Vagina (tissue), 2 donors: ENCODE measurements at regions not wholly inside any gene's neighbourhood (a gene's known extent, or its start where the extent isn't known, plus 50 kb on each side); places are given as distances from the start of the nearest gene placed in this dataset.

ENCODE experiments used
- DNase-seq, 2 donors: peaks; one replicate each; pipeline ENCODE4 v3.0.0-alpha.2; 2017; ENCODE audit errors: extremely low spot score in 2 of 2
- H3K27ac ChIP-seq: fragments of 200-600 bp; sonication (generic); one replicate; pipeline ENCODE4 v1.5.1; 2019
- H3K27me3 ChIP-seq: fragments of 200-600 bp; sonication (generic); one replicate; pipeline ENCODE4 v1.5.1; 2019
- H3K36me3 ChIP-seq, 2 donors: fragments of 200-600 bp; sonication (generic); one replicate each; pipeline ENCODE4 v1.5.1; 2017 to 2019
- H3K4me1 ChIP-seq: fragments of 200-600 bp; sonication (generic); one replicate; pipeline ENCODE4 v1.5.1; 2019
- H3K4me3 ChIP-seq, 2 donors: fragments of 200-600 bp; sonication (generic); 1 replicate in 1 of 2; 2 replicates in 1 of 2; pipeline ENCODE4 v1.5.1; 2016 to 2019
- H3K9me3 ChIP-seq: fragments of 200-600 bp; sonication (generic); one replicate; pipeline ENCODE4 v1.5.1; 2019
- POLR2A ChIP-seq, 2 donors: fragments of 450-650 bp; IDR thresholded peaks; one replicate each; pipeline ENCODE4 v1.6.1; 2017; ENCODE audit warnings: antibody characterized with exemption in 2 of 2, mild to moderate bottlenecking in 2 of 2, moderate library complexity in 2 of 2
- POLR2AphosphoS5 ChIP-seq, 2 donors: sonication (generic); formaldehyde crosslinking; IDR thresholded peaks; one replicate each; pipeline ENCODE4 v1.9.0; 2017; ENCODE audit warnings: antibody characterized with exemption in 2 of 2, mild to moderate bottlenecking in 2 of 2, low read depth in 1 of 2; ENCODE audit not compliant: insufficient read depth in 1 of 2
- intact Hi-C: fragments of 100-400 bp; cut with DNase I; formaldehyde crosslinking; loops from one replicate; pipeline ENCODE4 v1.15.1; 2023
- TF ChIP-seq, protein P1 (sequence below), 3 experiments: fragments of 450-650 bp in 2 of 3; fragments of 200-600 bp in 1 of 3; sonication (generic) in 1 of 3; IDR thresholded peaks; one replicate each; pipeline ENCODE4 v1.5.1; 2017 to 2019; ENCODE audit warnings: antibody characterized with exemption in 3 of 3, mild to moderate bottlenecking in 2 of 3, moderate library complexity in 2 of 3

DNA sequence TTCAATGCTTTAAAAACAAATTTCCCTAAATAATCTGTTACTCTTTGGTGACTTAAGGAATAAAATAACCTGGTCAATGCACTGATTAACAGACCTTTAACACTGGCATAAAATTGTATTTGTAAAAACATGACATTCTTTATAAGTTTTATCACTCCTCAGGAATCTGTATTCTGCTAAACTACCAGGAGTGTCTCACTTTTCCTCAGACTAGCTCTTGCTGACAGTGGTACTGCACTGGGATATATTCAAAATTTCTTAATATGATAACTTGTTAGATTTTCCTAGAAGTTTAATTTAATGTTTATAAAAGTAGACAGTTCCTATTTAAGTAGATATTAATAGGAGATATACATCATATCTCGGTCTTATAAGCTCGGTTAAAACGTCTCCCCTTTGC lies 363.4 kb upstream of the ARHGEF26 start:
- intact Hi-C loops: no loop called here
- TF ChIP-seq POLR2AphosphoS5 (IDR thresholded peaks at IDR 0.05; ENCODE audit: insufficient read depth in 1 of 2, low read depth in 1 of 2) (no peak), POLR2A (IDR thresholded peaks at IDR 0.05) (no peak)
- TF ChIP-seq, protein P1, sequence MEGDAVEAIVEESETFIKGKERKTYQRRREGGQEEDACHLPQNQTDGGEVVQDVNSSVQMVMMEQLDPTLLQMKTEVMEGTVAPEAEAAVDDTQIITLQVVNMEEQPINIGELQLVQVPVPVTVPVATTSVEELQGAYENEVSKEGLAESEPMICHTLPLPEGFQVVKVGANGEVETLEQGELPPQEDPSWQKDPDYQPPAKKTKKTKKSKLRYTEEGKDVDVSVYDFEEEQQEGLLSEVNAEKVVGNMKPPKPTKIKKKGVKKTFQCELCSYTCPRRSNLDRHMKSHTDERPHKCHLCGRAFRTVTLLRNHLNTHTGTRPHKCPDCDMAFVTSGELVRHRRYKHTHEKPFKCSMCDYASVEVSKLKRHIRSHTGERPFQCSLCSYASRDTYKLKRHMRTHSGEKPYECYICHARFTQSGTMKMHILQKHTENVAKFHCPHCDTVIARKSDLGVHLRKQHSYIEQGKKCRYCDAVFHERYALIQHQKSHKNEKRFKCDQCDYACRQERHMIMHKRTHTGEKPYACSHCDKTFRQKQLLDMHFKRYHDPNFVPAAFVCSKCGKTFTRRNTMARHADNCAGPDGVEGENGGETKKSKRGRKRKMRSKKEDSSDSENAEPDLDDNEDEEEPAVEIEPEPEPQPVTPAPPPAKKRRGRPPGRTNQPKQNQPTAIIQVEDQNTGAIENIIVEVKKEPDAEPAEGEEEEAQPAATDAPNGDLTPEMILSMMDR (IDR thresholded peaks at IDR 0.05): no peak
- Histone ChIP-seq H3K36me3 (no peaks in the 10 kb centered on the region), H3K27me3 (no peaks in the 10 kb centered on the region), H3K9me3 (no peaks in the 10 kb centered on the region), H3K4me1 (no peaks in the 10 kb centered on the region), H3K4me3 (no peak overlapping the region), H3K27ac (no peak overlapping the region)
- DNase-seq: no peak

DNA sequence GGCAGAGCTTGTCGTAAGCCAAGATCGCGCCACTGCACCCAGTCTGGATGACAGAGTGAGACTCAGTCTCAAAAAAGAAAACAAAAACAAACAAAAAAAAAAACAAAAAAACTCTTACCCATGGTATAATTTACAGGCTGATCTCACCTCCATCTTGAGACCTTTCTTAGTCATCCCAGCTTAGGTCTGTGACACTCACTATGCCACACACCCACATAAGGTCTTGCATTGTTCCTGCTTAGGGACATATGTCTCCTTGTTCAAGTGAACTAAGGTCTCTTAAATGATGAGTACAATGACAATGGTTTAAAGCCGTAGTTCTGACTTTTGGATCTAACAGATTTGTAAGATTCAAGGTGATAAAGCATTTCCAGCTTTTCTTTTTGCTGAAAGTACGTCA lies 360.2 kb upstream of the ARHGEF26 start:
- Histone ChIP-seq H3K27me3 (no peaks in the 10 kb centered on the region), H3K27ac (no peak overlapping the region), H3K4me3 (no peak overlapping the region), H3K9me3 (no peaks in the 10 kb centered on the region), H3K36me3 (no peaks in the 10 kb centered on the region), H3K4me1 (no peaks in the 10 kb centered on the region)
- no peak for DNase-seq
- TF ChIP-seq, protein P1 (IDR thresholded peaks at IDR 0.05): no peak
- TF ChIP-seq POLR2AphosphoS5 (IDR thresholded peaks at IDR 0.05; ENCODE audit: insufficient read depth in 1 of 2, low read depth in 1 of 2): no peak
- TF ChIP-seq POLR2A (IDR thresholded peaks at IDR 0.05): no peak
- intact Hi-C loops: no loop called here

- no peaks in the 10 kb centered on the region for H3K9me3 ChIP-seq
- TF ChIP-seq POLR2AphosphoS5 (IDR thresholded peaks at IDR 0.05; ENCODE audit: insufficient read depth in 1 of 2, low read depth in 1 of 2): no peak
- no peak for TF ChIP-seq POLR2A (IDR thresholded peaks at IDR 0.05)
- TF ChIP-seq, protein P1 (IDR thresholded peaks at IDR 0.05): no peak
- intact Hi-C loops: no loop called here
These were observed 358.6 kb upstream of the ARHGEF26 start for GRCh38 chr3:153762411-153763235.

GRCh38 chr3:153767601-153768560 lies 353.3 kb upstream of the ARHGEF26 start:
- no peaks in the 10 kb centered on the region for H3K27me3 ChIP-seq
- no peaks in the 10 kb centered on the region for H3K36me3 ChIP-seq
- TF ChIP-seq, protein P1 (IDR thresholded peaks at IDR 0.05): no peak
- TF ChIP-seq POLR2AphosphoS5 (IDR thresholded peaks at IDR 0.05; ENCODE audit: insufficient read depth in 1 of 2, low read depth in 1 of 2) (no peak), POLR2A (IDR thresholded peaks at IDR 0.05) (no peak)
- no peaks in the 10 kb centered on the region for H3K4me1 ChIP-seq
- no peak for DNase-seq
- H3K27ac ChIP-seq: no peak overlapping the region
- intact Hi-C loops: no loop called here
- H3K4me3 ChIP-seq: no peak overlapping the region
- no peaks in the 10 kb centered on the region for H3K9me3 ChIP-seq

More at GRCh38 chr3:153762411-153763235, 358.6 kb upstream of the ARHGEF26 start:
- H3K36me3 ChIP-seq: no peaks in the 10 kb centered on the region
- H3K27ac ChIP-seq: no peak overlapping the region
- H3K4me1 ChIP-seq: no peaks in the 10 kb centered on the region
- no peaks in the 10 kb centered on the region for H3K27me3 ChIP-seq
- no peak overlapping the region for H3K4me3 ChIP-seq
- DNase-seq: no peak
